ENCODE measurements at regions not wholly inside any gene's neighbourhood (a gene's known extent, or its start where the extent isn't known, plus 50 kb on each side); places are given as distances from the start of the nearest gene placed in this dataset.

- in situ Hi-C loops (cut with MboI; ENCODE audit: low sequenced_read_pairs in 4 of 4): no loop called here
- intact Hi-C loops (cut with DNase I; ENCODE audit: low total_unique reads): no loop called here
- ATAC-seq (no peak), DNase-seq (no peak)
- H3K9me3 ChIP-seq: no peaks in the 10 kb centered on the region
- H3K4me1 ChIP-seq: no peaks in the 10 kb centered on the region
- no peaks in the 10 kb centered on the region for H3K27me3 ChIP-seq
- no peak for TF ChIP-seq CTCF (IDR thresholded peaks at IDR 0.05 in 4 of 5, conservative IDR thresholded peaks at IDR 0.05 in 1 of 5)
- TF ChIP-seq POLR2A (IDR thresholded peaks at IDR 0.05): no peak
- no peak overlapping the region for H3K4me3 ChIP-seq
- H3K27ac ChIP-seq: no peak overlapping the region
- no peaks in the 10 kb centered on the region for H3K36me3 ChIP-seq
Measured at GRCh38 chr5:51214746-51215145, 168.5 kb upstream of the ISL1 start.

GRCh38 chr5:51225789-51226742 is 157.2 kb upstream of the ISL1 start:
- no peaks in the 10 kb centered on the region for H3K27me3 ChIP-seq
- H3K9me3 ChIP-seq: no peaks in the 10 kb centered on the region
- in situ Hi-C loops (cut with MboI; ENCODE audit: low sequenced_read_pairs in 4 of 4): no loop called here
- no peaks in the 10 kb centered on the region for H3K4me1 ChIP-seq
- TF ChIP-seq POLR2A (IDR thresholded peaks at IDR 0.05): no peak
- TF ChIP-seq CTCF (IDR thresholded peaks at IDR 0.05 in 4 of 5, conservative IDR thresholded peaks at IDR 0.05 in 1 of 5): no peak
- H3K27ac ChIP-seq: no peak overlapping the region
- no peak for ATAC-seq
- no peak overlapping the region for H3K4me3 ChIP-seq
- no peaks in the 10 kb centered on the region for H3K36me3 ChIP-seq
- intact Hi-C loops (cut with DNase I; ENCODE audit: low total_unique reads): no loop called here
- DNase-seq: no peak

GRCh38 chr5:51227963-51228470 is 155.2 kb upstream of the ISL1 start:
- intact Hi-C loops (cut with DNase I; ENCODE audit: low total_unique reads) (no loop called here), in situ Hi-C loops (cut with MboI; ENCODE audit: low sequenced_read_pairs in 4 of 4) (no loop called here)
- H3K4me3 ChIP-seq: no peak overlapping the region
- H3K36me3 ChIP-seq: no peaks in the 10 kb centered on the region
- no peaks in the 10 kb centered on the region for H3K9me3 ChIP-seq
- ATAC-seq (no peak), DNase-seq (no peak)
- H3K4me1 ChIP-seq: no peaks in the 10 kb centered on the region
- no peak for TF ChIP-seq POLR2A (IDR thresholded peaks at IDR 0.05)
- TF ChIP-seq CTCF (IDR thresholded peaks at IDR 0.05 in 4 of 5, conservative IDR thresholded peaks at IDR 0.05 in 1 of 5): no peak
- no peaks in the 10 kb centered on the region for H3K27me3 ChIP-seq
- H3K27ac ChIP-seq: no peak overlapping the region

GRCh38 chr5:51230336-51230735 is 152.9 kb upstream of the ISL1 start:
- TF ChIP-seq CTCF (IDR thresholded peaks at IDR 0.05 in 4 of 5, conservative IDR thresholded peaks at IDR 0.05 in 1 of 5) (no peak), POLR2A (IDR thresholded peaks at IDR 0.05) (no peak)
- no peak for ATAC-seq
- no peak for DNase-seq
- Histone ChIP-seq H3K9me3 (no peaks in the 10 kb centered on the region), H3K4me1 (no peaks in the 10 kb centered on the region), H3K36me3 (no peaks in the 10 kb centered on the region), H3K27ac (no peak overlapping the region), H3K4me3 (no peak overlapping the region), H3K27me3 (no peaks in the 10 kb centered on the region)
- in situ Hi-C loops (cut with MboI; ENCODE audit: low sequenced_read_pairs in 4 of 4): no loop called here
- intact Hi-C loops (cut with DNase I; ENCODE audit: low total_unique reads): no loop called here

Data from gastrocnemius medialis (tissue), 4 donors.